ENCODE measurements at regions not wholly inside any gene's neighbourhood (a gene's known extent, or its start where the extent isn't known, plus 50 kb on each side); places are given as distances from the start of the nearest gene placed in this dataset.

DNA sequence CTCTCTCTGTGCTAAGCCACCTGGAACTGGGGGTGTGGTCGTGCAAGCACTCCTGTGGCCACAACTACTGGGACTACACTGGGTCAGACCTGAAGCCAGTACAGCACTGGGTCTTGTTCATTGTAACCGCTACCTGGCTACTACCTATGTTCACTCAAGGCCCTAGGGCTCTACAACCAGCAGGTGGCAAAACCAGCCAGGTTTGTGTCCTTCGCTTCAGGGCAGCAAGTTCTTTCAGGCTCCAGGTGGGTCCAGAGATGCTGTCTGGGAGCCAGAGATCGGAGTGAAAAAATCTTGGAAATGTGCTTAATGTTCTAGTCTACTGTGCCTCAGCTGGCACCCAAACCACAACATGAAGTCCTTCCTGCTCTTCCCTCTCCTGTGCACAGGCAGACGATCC lies 171.6 kb upstream of the SORCS1 start:
- H3K4me3 ChIP-seq (ENCODE audit: low read depth, low read length): no peak overlapping the region
- TF ChIP-seq, protein P1, sequence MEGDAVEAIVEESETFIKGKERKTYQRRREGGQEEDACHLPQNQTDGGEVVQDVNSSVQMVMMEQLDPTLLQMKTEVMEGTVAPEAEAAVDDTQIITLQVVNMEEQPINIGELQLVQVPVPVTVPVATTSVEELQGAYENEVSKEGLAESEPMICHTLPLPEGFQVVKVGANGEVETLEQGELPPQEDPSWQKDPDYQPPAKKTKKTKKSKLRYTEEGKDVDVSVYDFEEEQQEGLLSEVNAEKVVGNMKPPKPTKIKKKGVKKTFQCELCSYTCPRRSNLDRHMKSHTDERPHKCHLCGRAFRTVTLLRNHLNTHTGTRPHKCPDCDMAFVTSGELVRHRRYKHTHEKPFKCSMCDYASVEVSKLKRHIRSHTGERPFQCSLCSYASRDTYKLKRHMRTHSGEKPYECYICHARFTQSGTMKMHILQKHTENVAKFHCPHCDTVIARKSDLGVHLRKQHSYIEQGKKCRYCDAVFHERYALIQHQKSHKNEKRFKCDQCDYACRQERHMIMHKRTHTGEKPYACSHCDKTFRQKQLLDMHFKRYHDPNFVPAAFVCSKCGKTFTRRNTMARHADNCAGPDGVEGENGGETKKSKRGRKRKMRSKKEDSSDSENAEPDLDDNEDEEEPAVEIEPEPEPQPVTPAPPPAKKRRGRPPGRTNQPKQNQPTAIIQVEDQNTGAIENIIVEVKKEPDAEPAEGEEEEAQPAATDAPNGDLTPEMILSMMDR (IDR thresholded peaks at IDR 0.05; ENCODE audit: borderline replicate concordance, insufficient read depth, low read depth, low read length): no peak

DNA sequence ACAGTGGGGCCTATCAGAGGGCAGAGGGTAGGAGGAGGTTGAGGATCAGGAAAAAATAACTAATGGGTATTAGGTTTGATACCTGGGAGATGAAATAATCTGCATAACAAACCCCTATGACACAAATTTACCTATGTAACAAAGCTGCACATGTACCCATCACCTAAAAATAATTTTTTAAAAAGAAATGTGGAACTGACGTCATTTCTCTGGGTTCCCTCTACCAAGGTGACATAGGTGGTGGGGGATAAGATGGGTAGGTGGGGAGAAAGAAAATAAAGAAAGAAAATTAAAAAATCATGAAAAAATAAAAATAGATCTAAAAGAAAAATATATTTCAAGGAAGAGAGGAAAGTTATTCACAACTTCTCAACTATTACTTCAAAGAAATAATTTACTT lies 153.1 kb upstream of the SORCS1 start:
- H3K4me3 ChIP-seq (ENCODE audit: low read depth, low read length): no peak overlapping the region
- TF ChIP-seq, protein P1 (IDR thresholded peaks at IDR 0.05; ENCODE audit: borderline replicate concordance, insufficient read depth, low read depth, low read length): no peak

DNA sequence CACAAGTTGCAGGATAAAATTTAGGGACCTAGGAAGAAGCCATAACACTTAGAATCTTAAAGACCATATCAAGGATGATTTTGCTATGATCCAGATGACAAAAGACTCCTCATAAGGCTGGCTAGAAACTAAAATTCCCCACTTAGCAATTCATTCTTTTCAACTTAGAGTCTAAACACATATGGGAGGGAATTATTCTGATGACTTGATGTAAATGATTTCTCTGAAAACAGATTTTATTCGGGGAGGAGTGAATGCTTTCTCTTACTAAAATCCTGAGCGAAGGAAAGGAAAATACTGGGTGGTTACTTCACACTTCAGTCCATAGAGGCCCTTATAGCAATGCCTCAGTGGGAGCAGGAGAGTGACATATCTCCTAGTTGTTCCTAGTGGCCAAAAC lies 138.7 kb upstream of the SORCS1 start:
- TF ChIP-seq, protein P1 (IDR thresholded peaks at IDR 0.05; ENCODE audit: borderline replicate concordance, insufficient read depth, low read depth, low read length): no peak
- H3K4me3 ChIP-seq (ENCODE audit: low read depth, low read length): no peak overlapping the region

DNA sequence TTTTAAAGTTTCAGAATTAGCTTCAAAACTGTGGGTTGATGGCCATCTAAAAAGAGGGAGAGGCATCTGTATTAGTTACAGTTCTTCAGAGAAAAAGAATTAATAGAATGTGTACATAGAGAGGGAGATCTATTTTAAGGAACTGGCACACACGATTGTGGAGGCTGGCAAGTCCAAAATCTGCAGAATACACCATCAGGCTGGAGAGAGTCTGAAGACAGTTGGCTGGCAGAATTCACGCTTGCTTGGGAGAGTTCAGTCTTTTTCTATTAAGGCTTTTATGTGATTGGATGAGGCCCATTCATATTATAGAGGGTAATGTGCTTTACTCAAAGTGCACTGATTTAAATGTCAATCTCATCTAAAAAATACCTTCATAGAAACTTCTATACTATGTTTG lies 135.1 kb upstream of the SORCS1 start:
- H3K4me3 ChIP-seq (ENCODE audit: low read depth, low read length): no peak overlapping the region
- TF ChIP-seq, protein P1 (IDR thresholded peaks at IDR 0.05; ENCODE audit: borderline replicate concordance, insufficient read depth, low read depth, low read length): no peak

DNA sequence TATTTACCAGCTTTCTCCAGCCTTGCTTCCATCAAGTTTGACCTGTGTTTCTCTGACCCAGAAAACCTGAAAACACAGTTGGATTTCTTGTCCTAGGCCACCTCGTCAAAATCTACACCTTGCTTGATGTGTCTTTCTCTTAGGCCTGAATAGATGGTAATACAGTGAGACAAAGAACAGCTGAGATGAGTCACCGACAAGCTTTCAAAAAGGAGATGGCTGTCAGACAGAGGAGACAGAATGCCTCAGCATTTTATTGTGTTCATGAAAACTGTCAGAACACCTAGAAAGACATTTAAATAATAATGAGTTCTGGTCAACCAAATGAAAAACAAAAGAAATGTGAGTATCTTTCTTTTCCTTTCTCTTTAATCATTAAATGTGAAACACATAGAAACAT lies 119.7 kb upstream of the SORCS1 start:
- TF ChIP-seq, protein P1 (IDR thresholded peaks at IDR 0.05; ENCODE audit: borderline replicate concordance, insufficient read depth, low read depth, low read length): no peak
- H3K4me3 ChIP-seq (ENCODE audit: low read depth, low read length): no peak overlapping the region

DNA sequence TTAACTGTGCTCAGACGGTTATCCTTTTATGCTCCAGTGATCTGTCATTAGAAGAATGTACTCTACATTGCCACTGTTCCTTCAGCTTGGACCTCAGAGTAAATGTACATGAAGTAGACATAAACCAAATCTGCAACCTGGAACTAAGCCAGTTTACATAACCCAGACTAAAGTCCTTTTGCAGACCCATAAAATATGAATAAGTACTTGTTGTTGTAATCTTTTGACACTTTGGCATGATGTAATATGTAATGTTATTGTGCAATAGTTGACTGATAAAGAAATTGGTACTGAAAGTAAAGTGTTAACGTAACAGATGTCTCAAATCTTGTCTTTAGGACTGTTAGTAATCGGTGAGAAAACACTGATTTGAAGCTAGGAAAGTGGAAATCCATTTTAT lies 115.8 kb upstream of the SORCS1 start:
- no peak overlapping the region for H3K4me3 ChIP-seq (ENCODE audit: low read depth, low read length)
- TF ChIP-seq, protein P1 (IDR thresholded peaks at IDR 0.05; ENCODE audit: borderline replicate concordance, insufficient read depth, low read depth, low read length): no peak

DNA sequence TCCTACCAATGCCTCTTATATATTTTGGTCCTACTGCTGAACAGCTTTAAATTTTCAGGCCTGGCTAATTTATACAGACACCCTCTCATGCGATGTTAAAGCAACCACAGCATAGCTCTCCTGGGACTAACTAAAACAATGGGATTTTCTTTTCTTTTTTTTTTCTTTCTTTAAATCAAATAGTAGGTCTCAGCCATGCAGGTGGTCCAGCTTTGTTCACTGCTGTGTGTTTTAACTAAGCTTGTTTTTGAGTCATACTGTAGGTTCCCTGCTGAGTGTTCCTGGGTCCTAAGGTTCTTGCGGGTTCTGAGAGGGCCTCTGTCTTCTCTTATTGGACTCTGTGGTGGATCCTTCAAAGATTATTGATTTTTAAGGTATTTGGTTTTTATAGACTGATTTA lies 113.1 kb upstream of the SORCS1 start:
- TF ChIP-seq, protein P1 (IDR thresholded peaks at IDR 0.05; ENCODE audit: borderline replicate concordance, insufficient read depth, low read depth, low read length): no peak
- H3K4me3 ChIP-seq (ENCODE audit: low read depth, low read length): no peak overlapping the region
